Subcutaneous abdominal adipose tissue (tissue), 5 donors: ENCODE measurements at regions not wholly inside any gene's neighbourhood (a gene's known extent, or its start where the extent isn't known, plus 50 kb on each side); places are given as distances from the start of the nearest gene placed in this dataset.

Experiments
- H3K27ac ChIP-seq: one replicate; pipeline ENCODE4 v1.7.0; 2013; ENCODE audit warnings: low read depth, mild to moderate bottlenecking, inconsistent platforms, low read length, moderate library complexity
- H3K27me3 ChIP-seq, 5 donors: one replicate each; pipeline ENCODE4 v1.7.0; 2013; ENCODE audit warnings: low read length in 5 of 5, inconsistent platforms in 1 of 5; ENCODE audit not compliant: control insufficient read depth in 5 of 5, insufficient read depth in 4 of 5
- H3K36me3 ChIP-seq, 5 donors: one replicate each; pipeline ENCODE4 v1.7.0; 2013; ENCODE audit warnings: low read length in 5 of 5; ENCODE audit not compliant: control insufficient read depth in 5 of 5, insufficient read depth in 5 of 5
- H3K4me1 ChIP-seq, 5 donors: one replicate each; pipeline ENCODE4 v1.7.0; 2013; ENCODE audit warnings: low read length in 5 of 5, mild to moderate bottlenecking in 3 of 5, moderate library complexity in 1 of 5; ENCODE audit not compliant: control insufficient read depth in 5 of 5, insufficient read depth in 5 of 5
- H3K4me3 ChIP-seq, 5 donors: one replicate each; pipeline ENCODE4 v1.7.0; 2013; ENCODE audit warnings: low read length in 5 of 5, low read depth in 1 of 5
- H3K9ac ChIP-seq, 5 donors: one replicate each; pipeline ENCODE4 v1.7.0; 2013; ENCODE audit warnings: low read length in 5 of 5, mild to moderate bottlenecking in 4 of 5, moderate library complexity in 3 of 5
- H3K9me3 ChIP-seq, 5 donors: one replicate each; pipeline ENCODE4 v1.7.0; 2013; ENCODE audit warnings: low read length in 5 of 5; ENCODE audit not compliant: control insufficient read depth in 5 of 5
- donor health status: healthy.
- donor health status: healthy.
- donor health status: healthy.
- donor health status: healthy.
- donor health status: healthy.

GRCh38 chr9:115946530-115946929, 207.1 kb upstream of the PAPPA start:
- H3K9me3 ChIP-seq = no peaks in the 10 kb centered on the region
- peaks cover 0 to 20% (median 17%) of the 10 kb centered on the region in 5 donors for H3K4me1 ChIP-seq
- no peak overlapping the region for H3K27ac ChIP-seq
- no peaks in the 10 kb centered on the region for H3K27me3 ChIP-seq
- no peaks in the 10 kb centered on the region for H3K36me3 ChIP-seq
- no peak overlapping the region for H3K9ac ChIP-seq
- H3K4me3 ChIP-seq = no peak overlapping the region

GRCh38 chr9:115951977-115952376, 201.6 kb upstream of the PAPPA start:
- Histone ChIP-seq H3K9me3 (no peaks in the 10 kb centered on the region), H3K36me3 (no peaks in the 10 kb centered on the region), H3K4me3 (no peak overlapping the region), H3K4me1 (no peaks in the 10 kb centered on the region), H3K9ac (no peak overlapping the region), H3K27me3 (no peaks in the 10 kb centered on the region), H3K27ac (no peak overlapping the region)

- H3K9me3 ChIP-seq = no peaks in the 10 kb centered on the region
- H3K4me1 ChIP-seq = no peaks in the 10 kb centered on the region
- no peak overlapping the region for H3K27ac ChIP-seq
These were observed 200.9 kb upstream of the PAPPA start for GRCh38 chr9:115952430-115953292.

GRCh38 chr9:115956371-115956770, 197.2 kb upstream of the PAPPA start:
- Histone ChIP-seq H3K27me3 (no peaks in the 10 kb centered on the region), H3K4me3 (no peak overlapping the region), H3K4me1 (no peaks in the 10 kb centered on the region), H3K36me3 (no peaks in the 10 kb centered on the region), H3K9me3 (peaks cover 0 to 2% (median 0%) of the 10 kb centered on the region in 5 donors), H3K27ac (no peak overlapping the region), H3K9ac (no peak overlapping the region)

More at GRCh38 chr9:115952430-115953292, 200.9 kb upstream of the PAPPA start:
- Histone ChIP-seq H3K27me3 (no peaks in the 10 kb centered on the region), H3K9ac (no peak overlapping the region), H3K4me3 (no peak overlapping the region), H3K36me3 (no peaks in the 10 kb centered on the region)

- Histone ChIP-seq H3K27ac (no peak overlapping the region), H3K9ac (no peak overlapping the region), H3K9me3 (peaks cover 0 to 2% (median 0%) of the 10 kb centered on the region in 5 donors), H3K36me3 (no peaks in the 10 kb centered on the region), H3K4me1 (no peaks in the 10 kb centered on the region), H3K4me3 (no peak overlapping the region), H3K27me3 (no peaks in the 10 kb centered on the region)
These were observed 196.0 kb upstream of the PAPPA start for GRCh38 chr9:115957585-115957984.

- Histone ChIP-seq H3K9ac (no peak overlapping the region), H3K4me1 (no peaks in the 10 kb centered on the region), H3K27ac (no peak overlapping the region), H3K4me3 (no peak overlapping the region), H3K9me3 (peaks cover 0 to 2% (median 0%) of the 10 kb centered on the region in 5 donors), H3K36me3 (no peaks in the 10 kb centered on the region), H3K27me3 (no peaks in the 10 kb centered on the region)
These were observed 188.8 kb upstream of the PAPPA start for GRCh38 chr9:115964710-115965347.

- Histone ChIP-seq H3K27me3 (no peaks in the 10 kb centered on the region), H3K27ac (no peak overlapping the region)
These were observed 186.9 kb upstream of the PAPPA start for GRCh38 chr9:115966660-115967059.

GRCh38 chr9:115969096-115969495, 184.5 kb upstream of the PAPPA start:
- Histone ChIP-seq H3K4me3 (no peak overlapping the region), H3K4me1 (peaks cover 0 to 5% (median 0%) of the 10 kb centered on the region in 5 donors), H3K27ac (no peak overlapping the region), H3K9me3 (no peaks in the 10 kb centered on the region), H3K36me3 (no peaks in the 10 kb centered on the region), H3K27me3 (no peaks in the 10 kb centered on the region), H3K9ac (no peak overlapping the region)

More at GRCh38 chr9:115966660-115967059, 186.9 kb upstream of the PAPPA start:
- Histone ChIP-seq H3K4me1 (no peaks in the 10 kb centered on the region), H3K4me3 (no peak overlapping the region), H3K9me3 (no peaks in the 10 kb centered on the region), H3K9ac (no peak overlapping the region), H3K36me3 (no peaks in the 10 kb centered on the region)

- Histone ChIP-seq H3K9ac (no peak overlapping the region), H3K27me3 (no peaks in the 10 kb centered on the region), H3K9me3 (peaks cover 0 to 6% (median 0%) of the 10 kb centered on the region in 5 donors), H3K4me1 (peaks cover 0 to 5% (median 0%) of the 10 kb centered on the region in 5 donors), H3K36me3 (no peaks in the 10 kb centered on the region), H3K4me3 (no peak overlapping the region), H3K27ac (no peak overlapping the region)
These were observed 181.2 kb upstream of the PAPPA start for GRCh38 chr9:115972362-115972761.
